ENCODE measurements at regions not wholly inside any gene's neighbourhood (a gene's known extent, or its start where the extent isn't known, plus 50 kb on each side); places are given as distances from the start of the nearest gene placed in this dataset.
"Not testable (repeated sequence)": the region's sequence is repeated elsewhere in the genome, so short reads cannot be mapped to it uniquely, and the experiment has no call there.

DNA sequence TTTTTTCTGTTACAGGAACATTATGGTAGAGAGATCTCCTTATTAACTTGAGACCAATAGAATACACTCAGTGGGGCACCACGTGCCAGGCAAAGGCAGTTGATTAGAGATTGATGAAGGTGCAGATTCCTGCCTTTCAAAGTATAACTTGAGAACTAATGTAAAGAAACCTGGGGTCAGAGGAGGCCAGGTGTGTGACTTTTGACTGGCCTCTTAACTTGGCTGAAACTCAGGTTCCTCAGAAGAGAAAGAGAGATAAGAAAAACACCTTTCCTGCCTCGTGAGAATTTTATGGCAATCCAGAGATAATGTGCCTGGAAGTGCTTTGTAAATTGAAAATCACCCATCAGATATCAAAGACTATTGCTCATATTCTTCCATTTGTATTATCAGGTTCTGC, 110.7 kb upstream of the GZMB start:
- DNase-seq, result no peak

DNA sequence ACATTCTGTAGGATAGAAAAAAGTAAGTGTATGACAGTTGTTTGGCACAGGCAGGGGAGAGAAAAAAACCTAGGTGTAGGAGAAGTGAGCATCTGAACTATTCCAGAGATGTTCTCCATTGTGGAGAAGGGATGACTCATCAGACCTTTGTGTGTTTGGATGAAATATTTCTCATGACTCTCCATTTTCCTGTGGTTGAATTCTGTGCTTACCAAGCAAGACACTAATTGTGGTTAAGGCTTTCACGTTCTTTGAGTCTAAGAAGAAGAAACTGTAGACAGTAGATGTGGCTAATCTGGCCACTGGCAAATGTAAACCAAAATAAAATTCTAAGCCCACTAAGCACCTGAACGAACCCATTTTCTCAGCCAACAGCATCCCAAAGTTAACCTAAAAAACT, 107.9 kb upstream of the GZMB start:
- peak; percentile 62 for DNase-seq

- no peak for DNase-seq
Observed at GRCh38 chr14:24735984-24736630, 102.1 kb upstream of the GZMB start.

- DNase-seq, result peak; percentile 68
Observed at GRCh38 chr14:24734917-24735500, 101.0 kb upstream of the GZMB start.

GRCh38 chr14:24726480-24726879, 92.5 kb upstream of the GZMB start:
- no peak for DNase-seq

GRCh38 chr14:24725311-24725710, 91.3 kb upstream of the GZMB start:
- DNase-seq, result no peak

DNA sequence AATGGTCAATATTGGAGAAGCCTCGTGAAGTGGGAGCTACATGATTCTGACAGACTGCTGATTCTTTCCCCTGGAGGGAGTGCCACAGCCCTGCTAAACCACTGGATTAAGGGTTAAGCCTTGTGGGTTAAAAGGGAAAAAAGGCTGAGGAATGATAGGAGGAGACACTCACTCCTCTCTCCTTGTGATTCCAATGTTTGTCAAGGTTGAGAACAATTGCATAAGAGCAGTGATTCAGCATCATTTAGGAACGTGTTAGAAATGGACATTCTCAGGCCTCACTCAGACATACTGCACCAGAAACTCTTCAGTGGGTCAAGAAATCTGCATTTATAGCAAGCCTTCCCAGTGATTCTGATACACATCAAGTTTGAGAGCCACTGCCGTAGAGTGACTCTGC, 87.8 kb upstream of the GZMB start:
- DNase-seq, result no peak

DNA sequence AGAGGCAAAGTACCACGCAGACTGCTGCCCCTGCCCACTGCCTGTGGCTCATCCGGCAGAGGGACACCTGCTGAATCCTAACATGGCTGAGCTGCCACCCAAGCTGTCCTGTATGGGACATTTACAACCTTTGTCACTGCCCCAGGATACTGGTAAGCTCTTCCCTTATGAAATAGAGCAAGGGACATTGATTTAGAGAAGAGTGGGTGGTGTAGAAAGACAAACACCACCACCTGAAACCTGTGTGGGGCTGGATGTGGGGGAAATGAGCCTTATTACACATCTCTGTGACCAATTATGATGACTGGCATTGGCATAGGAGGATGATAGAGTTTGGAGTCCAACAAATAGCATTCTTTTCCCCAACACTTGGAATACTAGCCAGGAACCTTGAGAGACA, 81.2 kb upstream of the GZMB start:
- DNase-seq, result no peak

- DNase-seq, result no peak
Observed at GRCh38 chr14:24713404-24713803, 79.4 kb upstream of the GZMB start.

DNA sequence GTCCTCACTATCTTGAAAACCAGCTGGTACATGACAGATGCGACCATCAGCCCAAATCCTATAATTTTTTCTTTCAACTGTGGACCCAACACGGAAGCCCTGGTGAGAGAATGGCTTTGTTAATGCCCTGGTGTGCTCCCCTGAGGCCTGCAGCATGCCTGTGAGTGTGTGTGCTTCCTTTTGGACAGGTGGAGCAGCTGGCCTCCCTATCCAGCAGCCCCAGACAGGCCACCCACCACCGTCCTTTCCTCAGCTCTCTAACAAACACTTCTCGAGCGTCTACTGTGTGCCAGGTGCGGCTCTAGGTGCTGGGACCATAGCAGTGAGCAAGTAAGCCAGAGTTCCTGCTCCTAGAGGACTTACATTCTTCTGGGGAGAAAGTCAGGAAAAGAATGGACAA, 78.9 kb upstream of the GZMB start:
- no peak for DNase-seq

- DNase-seq, result no peak
Observed at GRCh38 chr14:24712374-24712773, 78.4 kb upstream of the GZMB start.

GRCh38 chr14:24710403-24711112, 76.6 kb upstream of the GZMB start:
- DNase-seq, result peak; percentile 54

DNA sequence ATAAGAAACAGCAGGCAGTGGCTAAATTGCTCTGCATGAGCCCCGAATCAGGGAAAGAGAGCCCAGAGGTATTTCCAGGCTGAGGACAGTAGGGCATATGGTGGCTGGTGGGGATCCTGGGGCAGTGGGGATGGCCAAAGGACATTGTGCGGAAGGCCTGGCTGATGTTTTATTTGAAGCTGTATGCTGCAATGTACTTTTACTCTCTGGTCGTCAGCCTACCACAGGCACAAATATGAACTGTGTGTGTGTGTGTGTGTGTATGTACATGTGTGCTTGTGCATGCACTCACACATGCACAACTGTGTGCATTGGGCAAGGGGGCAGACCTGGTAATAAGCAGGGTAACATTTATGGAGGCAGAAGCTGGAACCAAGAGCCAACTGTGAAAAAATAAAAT, 74.7 kb upstream of the GZMB start:
- DNase-seq, result no peak

DNA sequence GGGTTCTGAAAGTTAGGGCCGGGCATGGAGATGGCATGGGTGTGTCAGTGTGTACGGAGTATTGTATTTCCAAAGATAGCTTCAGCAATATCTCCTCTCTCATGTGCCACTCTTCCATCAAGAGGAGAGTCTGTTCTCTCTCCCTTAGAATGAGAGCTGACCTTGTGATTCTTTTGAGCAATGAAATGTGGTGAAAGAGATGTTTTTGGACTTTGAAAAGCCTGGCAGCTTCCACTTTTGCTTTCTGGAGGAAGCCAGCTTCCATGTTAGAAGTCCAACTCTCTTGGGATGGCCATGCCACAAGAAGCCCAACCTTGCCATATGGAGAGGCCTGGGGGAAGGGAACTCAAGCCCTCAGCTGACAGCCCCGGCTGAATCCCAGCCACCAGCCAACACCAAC, 72.4 kb upstream of the GZMB start:
- DNase-seq, result no peak

- DNase-seq, result no peak
Observed at GRCh38 chr14:24705840-24706239, 71.8 kb upstream of the GZMB start.

DNA sequence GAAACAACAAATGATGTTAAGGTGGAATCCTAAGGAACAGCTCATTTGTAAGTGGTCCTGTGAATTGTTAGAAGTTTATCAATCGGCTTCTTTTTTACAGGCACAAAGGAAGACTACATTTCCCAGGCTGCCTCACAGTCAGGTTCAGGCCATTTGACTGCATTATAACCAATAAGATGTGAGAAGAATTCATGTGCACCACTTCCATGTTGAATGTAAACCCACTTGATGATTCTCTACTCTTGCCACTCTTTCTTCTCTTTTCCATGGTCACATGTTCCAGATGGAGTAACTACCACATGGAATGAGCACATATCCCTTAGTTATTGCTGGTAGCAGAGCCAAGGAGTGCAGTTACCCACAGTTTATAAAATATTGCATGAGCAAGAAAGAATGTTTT, 67.1 kb upstream of the GZMB start:
- DNase-seq, result no peak

DNA sequence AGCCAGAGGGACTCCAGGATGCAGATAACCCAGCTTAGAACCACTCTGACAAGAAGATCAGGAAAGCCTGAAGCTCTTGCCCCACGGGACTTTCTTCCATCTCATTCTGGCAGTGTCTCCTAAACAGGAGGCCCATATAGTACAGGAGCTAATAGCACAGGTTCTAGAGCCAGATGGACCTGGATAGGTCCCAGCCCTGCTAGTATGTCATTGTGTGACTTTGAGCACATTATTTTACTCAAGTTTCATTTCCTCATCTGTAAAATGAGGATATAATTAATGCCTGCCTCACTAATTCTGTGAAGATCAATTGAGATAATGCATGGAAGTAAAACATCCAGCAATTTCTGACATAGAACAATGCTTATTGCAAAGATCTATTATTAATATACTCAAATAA, 66.5 kb upstream of the GZMB start:
- DNase-seq, result no peak

DNA sequence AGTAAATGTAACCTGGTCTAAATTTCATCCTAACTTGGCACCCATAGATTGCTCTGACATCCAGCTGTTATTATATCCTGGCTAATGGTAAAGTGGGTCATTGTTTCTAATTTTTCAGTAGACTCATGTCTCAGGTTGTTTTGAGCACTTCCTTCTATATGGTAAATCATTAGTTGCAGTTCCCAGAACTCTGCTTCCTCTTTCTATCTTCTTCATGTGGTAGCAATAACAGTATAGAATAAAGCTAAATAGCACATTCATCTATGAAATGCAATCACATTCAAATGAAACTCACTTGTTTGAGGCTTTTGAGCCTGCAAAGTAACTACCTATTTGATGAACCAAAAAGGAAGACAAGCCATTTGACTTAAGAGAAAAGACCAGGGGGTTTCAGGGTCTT, 65.1 kb upstream of the GZMB start:
- DNase-seq, result no peak

DNA sequence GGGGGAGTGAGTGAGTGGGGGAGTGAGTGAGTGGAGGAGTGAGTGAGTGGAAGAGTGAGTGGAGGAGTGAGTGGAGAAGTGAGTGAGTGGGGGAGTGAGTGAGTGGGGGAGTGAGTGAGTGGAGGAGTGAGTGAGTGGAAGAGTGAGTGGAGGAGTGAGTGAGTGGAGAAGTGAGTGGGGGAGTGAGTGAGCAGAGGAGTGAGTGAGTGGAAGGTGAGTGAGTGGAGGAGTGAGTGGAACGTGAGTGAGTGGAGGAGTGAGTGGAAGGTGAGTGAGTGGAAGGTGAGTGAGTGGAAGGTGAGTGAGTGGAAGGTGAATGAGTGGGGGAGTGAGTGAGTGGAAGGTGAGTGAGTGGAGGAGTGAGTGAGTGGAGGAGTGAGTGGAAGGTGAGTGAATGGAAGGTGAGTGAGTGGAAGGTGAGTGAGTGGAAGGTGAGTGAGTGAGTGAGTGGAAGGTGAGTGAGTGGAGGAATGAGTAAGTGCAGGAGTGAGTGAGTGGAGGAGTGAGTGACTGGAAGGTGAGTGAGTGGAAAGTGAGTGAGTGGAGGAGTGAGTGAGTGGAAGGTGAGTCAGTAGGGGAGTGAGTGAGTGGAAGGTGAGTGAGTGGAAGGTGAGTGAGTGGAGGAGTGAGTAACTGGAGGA, 62.4 kb upstream of the GZMB start:
- DNase-seq, result not testable (repeated sequence)

GRCh38 chr14:24695265-24696241, 61.6 kb upstream of the GZMB start:
- no peak for DNase-seq

DNA sequence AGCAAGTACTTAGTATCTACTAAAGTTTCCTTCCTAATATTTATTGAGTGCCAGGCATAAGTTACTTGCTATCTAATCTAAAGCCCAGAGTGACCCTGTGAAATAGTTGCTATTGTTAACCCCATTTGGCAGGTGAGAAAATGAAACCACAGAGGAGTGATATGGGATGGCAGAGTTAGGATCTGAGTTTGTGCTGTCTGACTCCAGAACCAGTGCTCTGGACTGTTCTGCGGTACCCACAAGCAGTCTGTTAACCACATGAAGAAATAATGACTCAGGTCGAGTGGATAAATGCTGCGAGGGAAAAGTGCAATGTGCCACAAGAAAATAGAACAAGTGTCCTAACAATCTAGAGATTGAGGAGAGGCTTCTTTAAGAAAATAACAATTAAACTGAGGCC, 60.7 kb upstream of the GZMB start:
- no peak for DNase-seq

GRCh38 chr14:24693983-24694382, 60.0 kb upstream of the GZMB start:
- no peak for DNase-seq

DNA sequence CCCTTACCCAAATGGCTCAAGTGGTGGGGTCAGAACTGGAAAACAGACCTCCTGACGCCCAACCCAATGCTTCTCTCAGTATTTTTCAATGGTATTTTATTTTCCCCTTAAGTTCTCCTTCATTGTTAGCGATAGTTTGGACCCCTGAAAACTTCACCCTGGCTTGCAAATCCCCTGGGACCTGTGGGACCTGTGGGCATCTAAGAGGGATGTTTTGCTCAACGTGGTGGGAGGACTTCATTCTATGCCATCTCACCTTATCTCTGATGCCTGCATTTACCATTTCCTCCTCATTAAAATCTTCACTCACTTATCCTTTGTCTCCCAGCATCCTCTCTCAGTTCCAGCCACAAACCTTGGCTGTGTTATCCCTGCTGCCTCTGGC, 59.4 kb upstream of the GZMB start:
- DNase-seq, result no peak
